HTR-8/SVneo (cell line): ENCODE measurements at regions not wholly inside any gene's neighbourhood (a gene's known extent, or its start where the extent isn't known, plus 50 kb on each side); places are given as distances from the start of the nearest gene placed in this dataset.
"Not testable (repeated sequence)": the region's sequence is repeated elsewhere in the genome, so short reads cannot be mapped to it uniquely, and the experiment has no call there.

Source experiments
- DNase-seq: peaks from one replicate; pipeline ENCODE4 v3.0.0; 2011; ENCODE audit warnings: low spot score, mixed read lengths; ENCODE audit not compliant: insufficient read length
- FAIRE-seq: peaks from 2 replicates; lab custom pipeline; 2011; peaks lifted over from hg19 to GRCh38; lab: Jason Lieb, UNC

- FAIRE-seq, result no peak
- no peak for DNase-seq
Measured at GRCh38 chr3:194955979-194956696, 270.5 kb downstream of the FAM43A start.

GRCh38 chr3:194956697-194957396 lies 271.2 kb downstream of the FAM43A start:
- FAIRE-seq, result no peak

GRCh38 chr3:194957743-194958240 lies 272.1 kb downstream of the FAM43A start:
- no peak for DNase-seq
- FAIRE-seq, result no peak

More at GRCh38 chr3:194956697-194957396, 271.2 kb downstream of the FAM43A start:
- DNase-seq, result no peak

- FAIRE-seq, result no peak
- no peak for DNase-seq
Measured at GRCh38 chr3:194959217-194959616, 273.5 kb downstream of the FAM43A start.

- not testable (repeated sequence) for FAIRE-seq, DNase-seq
Measured at GRCh38 chr3:194959666-194960065, 274.0 kb downstream of the FAM43A start.

GRCh38 chr3:194960446-194961032 lies 274.9 kb downstream of the FAM43A start:
- DNase-seq (no peak), FAIRE-seq (no peak)

GRCh38 chr3:194961149-194961548 lies 275.5 kb downstream of the FAM43A start:
- FAIRE-seq (no peak), DNase-seq (no peak)

- no peak for DNase-seq
Measured at GRCh38 chr3:194961571-194961970, 275.9 kb downstream of the FAM43A start.

GRCh38 chr3:194962056-194962455 lies 276.4 kb downstream of the FAM43A start:
- DNase-seq (no peak), FAIRE-seq (no peak)

More at GRCh38 chr3:194961571-194961970, 275.9 kb downstream of the FAM43A start:
- FAIRE-seq, result no peak

- DNase-seq, result no peak
- peak; percentile 40 for FAIRE-seq
Measured at GRCh38 chr3:194964809-194965208, 279.1 kb downstream of the FAM43A start.

- DNase-seq, result no peak
- FAIRE-seq, result no peak
Measured at GRCh38 chr3:194967151-194968117, 281.8 kb downstream of the FAM43A start.

- no peak for FAIRE-seq
- DNase-seq, result no peak
Measured at GRCh38 chr3:194970066-194970465, 284.4 kb downstream of the FAM43A start.

GRCh38 chr3:194971009-194971408 lies 285.3 kb downstream of the FAM43A start:
- no peak for DNase-seq
- no peak for FAIRE-seq

GRCh38 chr3:194971965-194972364 lies 286.3 kb downstream of the FAM43A start:
- FAIRE-seq (no peak), DNase-seq (no peak)

- no peak for FAIRE-seq
Measured at GRCh38 chr3:194972641-194973040, 287.0 kb downstream of the FAM43A start.

GRCh38 chr3:194973366-194974000 lies 287.8 kb downstream of the FAM43A start:
- no peak for FAIRE-seq
- DNase-seq, result no peak

More at GRCh38 chr3:194972641-194973040, 287.0 kb downstream of the FAM43A start:
- DNase-seq, result no peak

- DNase-seq, result no peak
- FAIRE-seq, result no peak
Measured at GRCh38 chr3:194974468-194975135, 288.9 kb downstream of the FAM43A start.

GRCh38 chr3:194976049-194976451 lies 290.4 kb downstream of the FAM43A start:
- FAIRE-seq (no peak), DNase-seq (no peak)

- DNase-seq (no peak), FAIRE-seq (no peak)
Measured at GRCh38 chr3:194976874-194977273, 291.2 kb downstream of the FAM43A start.
